DOHH2 (cell line): ENCODE measurements at regions not wholly inside any gene's neighbourhood (a gene's known extent, or its start where the extent isn't known, plus 50 kb on each side); places are given as distances from the start of the nearest gene placed in this dataset.

Source experiments
- H3F3A ChIP-seq: fragments of 200-600 bp; sonication (generic), shearing (Covaris generic); 2 replicates; pipeline ENCODE4 v1.6.0; 2016; ENCODE audit warnings: antibody characterized with exemption, mild to moderate bottlenecking; ENCODE audit not compliant: control insufficient read depth, insufficient read depth
- H3K27ac ChIP-seq: fragments of 200-600 bp; sonication (generic); 2 replicates; pipeline ENCODE4 v1.5.1; 2014; ENCODE audit warnings: low read depth, mild to moderate bottlenecking, low read length, moderate library complexity
- H3K27me3 ChIP-seq: fragments of 200-600 bp; sonication (generic); 2 replicates; pipeline ENCODE4 v1.6.1; 2014; ENCODE audit warnings: mild to moderate bottlenecking, low read length, mixed read lengths; ENCODE audit not compliant: control insufficient read depth
- H3K36me3 ChIP-seq: fragments of 200-600 bp; sonication (generic); 2 replicates; pipeline ENCODE4 v1.6.1; 2014; ENCODE audit warnings: mild to moderate bottlenecking, low read length, moderate library complexity, mixed read lengths; ENCODE audit not compliant: control insufficient read depth
- H3K4me1 ChIP-seq: fragments of 200-600 bp; sonication (generic); 2 replicates; pipeline ENCODE4 v1.6.1; 2014; ENCODE audit warnings: mild to moderate bottlenecking, low read length, mixed read lengths; ENCODE audit not compliant: control insufficient read depth
- H3K4me2 ChIP-seq: fragments of 200-600 bp; sonication (generic); 2 replicates; pipeline ENCODE4 v1.6.0; 2014; ENCODE audit warnings: mild to moderate bottlenecking, low read length, moderate library complexity
- H3K4me3 ChIP-seq: fragments of 200-600 bp; sonication (generic); 2 replicates; pipeline ENCODE4 v1.5.1; 2014; ENCODE audit warnings: mild to moderate bottlenecking, low read length, mixed read lengths
- H3K79me2 ChIP-seq: fragments of 200-600 bp; sonication (generic); 2 replicates; pipeline ENCODE4 v1.6.1; 2014; ENCODE audit warnings: mild to moderate bottlenecking, low read length, mixed read lengths; ENCODE audit not compliant: control insufficient read depth
- H3K9me2 ChIP-seq: fragments of 200-600 bp; sonication (generic); replicated peaks from 2 replicates; pipeline ENCODE4 v1.6.1; 2014; ENCODE audit warnings: mild to moderate bottlenecking, low read length, mixed read lengths; ENCODE audit not compliant: control insufficient read depth
- H3K9me3 ChIP-seq: fragments of 200-600 bp; sonication (generic); 2 replicates; pipeline ENCODE4 v1.6.1; 2014; ENCODE audit warnings: antibody characterized with exemption, low read length, mixed read lengths; ENCODE audit not compliant: control insufficient read depth, insufficient read depth
- H4K20me1 ChIP-seq: fragments of 200-600 bp; sonication (generic); 2 replicates; pipeline ENCODE4 v1.6.0; 2014; ENCODE audit warnings: low read depth, mild to moderate bottlenecking, antibody characterized with exemption, low read length, moderate library complexity; ENCODE audit not compliant: control insufficient read depth, insufficient read depth
- CTCF ChIP-seq: fragments of 200-600 bp; sonication (generic); IDR thresholded peaks from one replicate; pipeline ENCODE4 v1.5.1; 2014; ENCODE audit warnings: antibody characterized with exemption, mild to moderate bottlenecking, low read depth, low read length; ENCODE audit not compliant: poor library complexity, severe bottlenecking
- EZH2phosphoT487 ChIP-seq: fragments of 200-600 bp; sonication (generic); IDR thresholded peaks from 2 replicates; pipeline ENCODE4 v1.6.1; 2017; ENCODE audit warnings: borderline replicate concordance, mild to moderate bottlenecking, antibody characterized with exemption, low read length, moderate library complexity, mixed read lengths

- H4K20me1 ChIP-seq, result no peaks in the 10 kb centered on the region
- no peaks in the 10 kb centered on the region for H3K4me1 ChIP-seq
- H3K4me3 ChIP-seq, result no peak overlapping the region
- TF ChIP-seq EZH2phosphoT487, result no peak
- no peak for TF ChIP-seq CTCF
- H3K36me3 ChIP-seq, result no peaks in the 10 kb centered on the region
- no peak overlapping the region for H3K4me2 ChIP-seq
- H3K27ac ChIP-seq, result no peak overlapping the region
- no peaks in the 10 kb centered on the region for H3K9me2 ChIP-seq
- peaks cover 17% of the 10 kb centered on the region; the same call in 1 of the 2 replicates for H3K9me3 ChIP-seq
- H3K27me3 ChIP-seq, result no peaks in the 10 kb centered on the region
- H3F3A ChIP-seq, result no peaks in the 10 kb centered on the region
- no peaks in the 10 kb centered on the region for H3K79me2 ChIP-seq
These were observed 400.5 kb downstream of the IRX1 start for GRCh38 chr5:3995954-3996619.

GRCh38 chr5:3996707-3997336 is 401.2 kb downstream of the IRX1 start:
- Histone ChIP-seq H3K9me3 (peaks cover 16% of the 10 kb centered on the region), H3K4me3 (no peak overlapping the region), H3F3A (no peaks in the 10 kb centered on the region), H3K9me2 (no peaks in the 10 kb centered on the region), H3K36me3 (no peaks in the 10 kb centered on the region), H3K27ac (no peak overlapping the region), H4K20me1 (no peaks in the 10 kb centered on the region), H3K79me2 (no peaks in the 10 kb centered on the region), H3K4me1 (no peaks in the 10 kb centered on the region), H3K4me2 (no peak overlapping the region), H3K27me3 (no peaks in the 10 kb centered on the region)
- TF ChIP-seq EZH2phosphoT487, result no peak
- TF ChIP-seq CTCF, result no peak

- Histone ChIP-seq H3K27me3 (no peaks in the 10 kb centered on the region), H3F3A (no peaks in the 10 kb centered on the region), H3K4me3 (no peak overlapping the region), H3K4me2 (no peak overlapping the region), H3K79me2 (no peaks in the 10 kb centered on the region), H3K9me3 (peaks cover 21% of the 10 kb centered on the region), H3K36me3 (no peaks in the 10 kb centered on the region), H3K9me2 (no peaks in the 10 kb centered on the region), H4K20me1 (no peaks in the 10 kb centered on the region), H3K27ac (no peak overlapping the region), H3K4me1 (no peaks in the 10 kb centered on the region)
- TF ChIP-seq CTCF, result no peak
- TF ChIP-seq EZH2phosphoT487, result no peak
These were observed 402.0 kb downstream of the IRX1 start for GRCh38 chr5:3997670-3998069.
